Endothelial cell of umbilical vein (primary cell): ENCODE measurements at regions not wholly inside any gene's neighbourhood (a gene's known extent, or its start where the extent isn't known, plus 50 kb on each side); places are given as distances from the start of the nearest gene placed in this dataset.

ENCODE experiments used
- BruUV-seq: library from RNA; stranded (reverse); fragments of 400-500 nt; replicated peaks from 2 replicates; lab custom pipeline; 2021; lab: Mats Ljungman, UMichigan
- CTCF ChIA-PET: fragments of 300-600, 350-600 bp; sonication (Branson Sonifier 250); formaldehyde crosslinking; loops from one replicate; lab custom pipeline; 2021; ENCODE audit warnings: antibody characterized with exemption, inconsistent platforms; lab: Charles Lee
- POLR2A ChIA-PET: fragments of 300-600, 350-600 bp; sonication (Branson Sonifier 250); formaldehyde crosslinking; loops from one replicate; lab custom pipeline; 2021; ENCODE audit warnings: antibody characterized with exemption, inconsistent platforms; lab: Charles Lee
- DNase-seq: peaks from one replicate; pipeline ENCODE4 v3.0.0-alpha.2; 2011; ENCODE audit warnings: low read depth, low spot score
- FAIRE-seq: peaks from 2 replicates; lab custom pipeline; 2011; peaks lifted over from hg19 to GRCh38; lab: Jason Lieb, UNC
- H2AFZ ChIP-seq: 2 replicates; pipeline ENCODE4 v1.6.0; 2012; ENCODE audit warnings: low read depth, low read length, control low read depth, inconsistent platforms
- H3K27ac ChIP-seq: 2 replicates; pipeline ENCODE4 v1.5.1; 2011; ENCODE audit warnings: low read depth, mild to moderate bottlenecking, control low read depth, low read length, moderate library complexity; ENCODE audit not compliant: insufficient read depth
- H3K27me3 ChIP-seq, 2 experiments: 2 replicates each; pipeline versions ENCODE4 v1.6.0 to v1.6.1; 2011; ENCODE audit warnings: low read length in 2 of 2, mixed read lengths in 1 of 2; ENCODE audit not compliant: control insufficient read depth in 2 of 2, insufficient read depth in 2 of 2
- H3K36me3 ChIP-seq, 2 experiments: 2 replicates in 1 of 2; 3 replicates in 1 of 2; pipeline ENCODE4 v1.5.1; 2011; ENCODE audit warnings: low read length in 2 of 2, mild to moderate bottlenecking in 1 of 2, moderate library complexity in 1 of 2; ENCODE audit not compliant: control insufficient read depth in 2 of 2, insufficient read depth in 2 of 2; ENCODE audit errors: extremely low read depth in 1 of 2
- H3K4me1 ChIP-seq: 3 replicates; pipeline ENCODE4 v1.5.1; 2011; ENCODE audit warnings: mild to moderate bottlenecking, low read length; ENCODE audit not compliant: control insufficient read depth, insufficient read depth; ENCODE audit errors: extremely low read depth
- H3K4me2 ChIP-seq: 2 replicates; pipeline ENCODE4 v1.6.1; 2011; ENCODE audit warnings: low read length, control low read depth, mixed read lengths; ENCODE audit not compliant: insufficient read depth
- H3K4me3 ChIP-seq, 3 experiments: fragments of 200-600 bp in 1 of 3; sonication (generic), shearing (Covaris generic) in 1 of 3; replicated peaks in 1 of 3; 2 replicates each; pipeline ENCODE4 v1.5.1; 2011 to 2016; ENCODE audit warnings: control low read depth in 3 of 3, low read length in 3 of 3, mild to moderate bottlenecking in 2 of 3, inconsistent platforms in 1 of 3, low read depth in 1 of 3, moderate library complexity in 1 of 3; ENCODE audit not compliant: insufficient read depth in 1 of 3
- H3K79me2 ChIP-seq: 2 replicates; pipeline ENCODE4 v1.6.0; 2012; ENCODE audit warnings: low read length, inconsistent platforms; ENCODE audit not compliant: control insufficient read depth, insufficient read depth
- H3K9ac ChIP-seq: replicated peaks from 2 replicates; pipeline ENCODE3; 2011; ENCODE audit warnings: low read length, control low read depth; ENCODE audit not compliant: insufficient read depth; ENCODE audit errors: extremely low read depth
- H3K9me1 ChIP-seq: replicated peaks from 3 replicates; pipeline ENCODE4 v1.6.0; 2011; ENCODE audit warnings: mild to moderate bottlenecking, low read length; ENCODE audit not compliant: control insufficient read depth, insufficient read depth; ENCODE audit errors: extremely low read depth
- H3K9me3 ChIP-seq: replicated peaks from 2 replicates; pipeline ENCODE4 v1.5.1; 2012; ENCODE audit warnings: low read length, inconsistent platforms; ENCODE audit not compliant: control insufficient read depth, insufficient read depth
- H4K20me1 ChIP-seq: replicated peaks from 2 replicates; pipeline ENCODE3; 2011; ENCODE audit warnings: mild to moderate bottlenecking, low read length; ENCODE audit not compliant: control insufficient read depth, insufficient read depth; ENCODE audit errors: extremely low read depth
- EZH2 ChIP-seq: IDR thresholded peaks from 2 replicates; pipeline ENCODE4 v1.6.1; 2012; ENCODE audit warnings: borderline replicate concordance, low read depth, mild to moderate bottlenecking, moderate library complexity, low read length, inconsistent platforms; ENCODE audit not compliant: severe bottlenecking
- FOS ChIP-seq: IDR thresholded peaks from 2 replicates; pipeline ENCODE4 v1.6.1; 2011; ENCODE audit warnings: mild to moderate bottlenecking, low read length, moderate library complexity, borderline replicate concordance; ENCODE audit not compliant: insufficient read depth
- GATA2 ChIP-seq: IDR thresholded peaks from 2 replicates; pipeline ENCODE4 v1.7.0; 2011; ENCODE audit warnings: low read depth, mild to moderate bottlenecking, moderate library complexity, mixed read lengths, low read length; ENCODE audit not compliant: insufficient read length, insufficient read depth
- JUN ChIP-seq: IDR thresholded peaks from 2 replicates; pipeline ENCODE4 v1.6.1; 2011; ENCODE audit warnings: borderline replicate concordance, low read depth; ENCODE audit not compliant: insufficient read length, insufficient read depth
- MYC ChIP-seq: IDR thresholded peaks from one replicate; pipeline ENCODE4 v1.6.1; 2011; ENCODE audit warnings: mild to moderate bottlenecking, low read depth, low read length
- POLR2A ChIP-seq: IDR thresholded peaks from 2 replicates; pipeline ENCODE4 v1.6.1; 2012; ENCODE audit warnings: low read depth, mild to moderate bottlenecking, control low read depth, low read length
- POLR2AphosphoS5 ChIP-seq: IDR thresholded peaks from 2 replicates; pipeline ENCODE4 v1.6.1; 2012; ENCODE audit warnings: low read depth, mild to moderate bottlenecking, control low read depth, low read length, moderate library complexity; ENCODE audit not compliant: insufficient read depth
- dilution Hi-C: fragments of 300-500 bp; cut with MboI; formaldehyde crosslinking; loops from one replicate; pipeline ENCODE4 v1.15.0; 2019; ENCODE audit warnings: low sequenced_read_pairs; ENCODE audit not compliant: extremely low pct_ligation_motif_present
- intact Hi-C: fragments of 100-400 bp; cut with micrococcal nuclease; formaldehyde crosslinking; loops from one replicate; pipeline ENCODE4 v1.10.0; 2022
- TF ChIP-seq, protein P1 (sequence below): IDR thresholded peaks from 2 replicates; pipeline ENCODE4 v1.6.1; 2011; ENCODE audit not compliant: insufficient read depth, insufficient read length
- TF ChIP-seq, protein P2 (sequence below), 2 donors: IDR thresholded peaks; 1 replicate in 1 of 2; 2 replicates in 1 of 2; pipeline ENCODE4 v1.5.1; 2011; ENCODE audit warnings: low read length in 2 of 2, mild to moderate bottlenecking in 2 of 2, moderate library complexity in 2 of 2, control low read depth in 1 of 2, inconsistent platforms in 1 of 2, low read depth in 1 of 2; ENCODE audit not compliant: insufficient read depth in 1 of 2; ENCODE audit errors: extremely low read depth in 1 of 2

DNA sequence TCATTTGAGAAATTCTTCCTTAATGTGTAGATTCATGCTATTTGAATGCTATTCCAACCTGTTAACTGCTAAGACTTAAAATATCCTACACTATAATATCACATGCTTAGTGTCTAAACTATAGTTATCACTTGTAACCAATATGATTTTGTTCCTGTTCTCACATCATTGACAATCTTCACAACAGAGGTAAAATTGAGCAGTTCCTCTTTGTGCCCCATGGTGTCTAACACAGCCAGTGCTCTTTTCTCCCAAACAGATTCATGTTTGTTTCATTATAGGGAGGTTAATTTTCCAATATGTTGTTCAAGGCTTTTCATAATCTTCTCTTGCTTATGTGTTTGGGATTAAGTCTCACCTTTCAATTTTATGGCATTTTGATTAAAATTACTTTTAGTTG is 591.1 kb downstream of the ZPLD1 start:
- FAIRE-seq (no peak), DNase-seq (no peak)
- Histone ChIP-seq H4K20me1 (no peaks in the 10 kb centered on the region), H3K27ac (no peak overlapping the region), H3K9me1 (no peaks in the 10 kb centered on the region), H3K4me2 (no peak overlapping the region), H3K27me3 (no peaks in the 10 kb centered on the region), H3K36me3 (no peaks in the 10 kb centered on the region), H3K9me3 (no peaks in the 10 kb centered on the region), H3K4me3 (no peak overlapping the region), H2AFZ (no peak overlapping the region), H3K9ac (no peak overlapping the region), H3K4me1 (no peaks in the 10 kb centered on the region), H3K79me2 (no peaks in the 10 kb centered on the region)
- intact Hi-C loops (no loop called here), dilution Hi-C loops (no loop called here)
- POLR2A ChIA-PET: no interaction called here
- CTCF ChIA-PET: no interaction called here
- TF ChIP-seq EZH2 (no peak), JUN (no peak), POLR2AphosphoS5 (no peak), GATA2 (no peak), MYC (no peak), FOS (no peak), POLR2A (no peak)
- TF ChIP-seq, protein P1, sequence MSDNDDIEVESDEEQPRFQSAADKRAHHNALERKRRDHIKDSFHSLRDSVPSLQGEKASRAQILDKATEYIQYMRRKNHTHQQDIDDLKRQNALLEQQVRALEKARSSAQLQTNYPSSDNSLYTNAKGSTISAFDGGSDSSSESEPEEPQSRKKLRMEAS: no peak
- TF ChIP-seq, protein P2, sequence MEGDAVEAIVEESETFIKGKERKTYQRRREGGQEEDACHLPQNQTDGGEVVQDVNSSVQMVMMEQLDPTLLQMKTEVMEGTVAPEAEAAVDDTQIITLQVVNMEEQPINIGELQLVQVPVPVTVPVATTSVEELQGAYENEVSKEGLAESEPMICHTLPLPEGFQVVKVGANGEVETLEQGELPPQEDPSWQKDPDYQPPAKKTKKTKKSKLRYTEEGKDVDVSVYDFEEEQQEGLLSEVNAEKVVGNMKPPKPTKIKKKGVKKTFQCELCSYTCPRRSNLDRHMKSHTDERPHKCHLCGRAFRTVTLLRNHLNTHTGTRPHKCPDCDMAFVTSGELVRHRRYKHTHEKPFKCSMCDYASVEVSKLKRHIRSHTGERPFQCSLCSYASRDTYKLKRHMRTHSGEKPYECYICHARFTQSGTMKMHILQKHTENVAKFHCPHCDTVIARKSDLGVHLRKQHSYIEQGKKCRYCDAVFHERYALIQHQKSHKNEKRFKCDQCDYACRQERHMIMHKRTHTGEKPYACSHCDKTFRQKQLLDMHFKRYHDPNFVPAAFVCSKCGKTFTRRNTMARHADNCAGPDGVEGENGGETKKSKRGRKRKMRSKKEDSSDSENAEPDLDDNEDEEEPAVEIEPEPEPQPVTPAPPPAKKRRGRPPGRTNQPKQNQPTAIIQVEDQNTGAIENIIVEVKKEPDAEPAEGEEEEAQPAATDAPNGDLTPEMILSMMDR (IDR thresholded peaks at IDR 0.05; ENCODE audit: extremely low read depth in 1 of 2, insufficient read depth in 1 of 2, low read depth in 1 of 2, low read length in 2 of 2): no peak
- no TSS peak for BruUV-seq
